MM.1S (cell line): ENCODE measurements at regions not wholly inside any gene's neighbourhood (a gene's known extent, or its start where the extent isn't known, plus 50 kb on each side); places are given as distances from the start of the nearest gene placed in this dataset.

Source experiments
- CTCF ChIP-seq: fragments of 300-600 bp; sonication (generic); IDR thresholded peaks from 2 replicates; pipeline ENCODE4 v1.5.1; 2016; ENCODE audit warnings: antibody characterized with exemption, low read length, mixed read lengths
- EZH2 ChIP-seq: fragments of 300-600 bp; sonication (generic); optimal IDR thresholded peaks from 2 replicates; pipeline ENCODE3; 2017; ENCODE audit warnings: low read depth, mild to moderate bottlenecking, antibody characterized with exemption, low read length, mixed read lengths
- EZH2phosphoT487 ChIP-seq: fragments of 300-600 bp; sonication (generic); IDR thresholded peaks from 2 replicates; pipeline ENCODE4 v1.6.1; 2018; ENCODE audit warnings: antibody characterized with exemption, low read length

DNA sequence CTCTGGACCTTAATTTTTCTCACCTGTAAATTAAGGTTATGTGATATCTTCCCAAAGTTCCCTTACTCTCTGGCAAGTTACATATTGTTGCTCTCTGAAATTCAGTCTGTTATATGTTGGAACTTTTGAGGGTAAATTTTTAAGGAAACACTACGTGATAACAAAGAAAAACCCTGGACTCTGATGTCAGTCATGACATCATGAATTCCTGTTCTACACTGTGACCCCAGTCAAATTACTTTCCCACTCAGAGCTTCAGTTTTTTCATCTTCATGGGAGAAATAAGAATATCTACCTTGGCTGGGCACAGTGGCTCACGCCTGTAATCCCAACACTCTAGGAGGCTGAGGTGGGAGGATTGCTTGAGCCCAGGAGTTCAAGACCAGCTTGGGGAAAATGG lies 164.6 kb upstream of the RALGAPA2 start:
- TF ChIP-seq CTCF (no peak), EZH2phosphoT487 (no peak), EZH2 (no peak)
